Esophagus squamous epithelium (tissue), 4 donors: ENCODE measurements at regions not wholly inside any gene's neighbourhood (a gene's known extent, or its start where the extent isn't known, plus 50 kb on each side); places are given as distances from the start of the nearest gene placed in this dataset.

ENCODE experiments used
- POLR2A ChIP-seq, 4 donors: fragments of 450-650 bp; IDR thresholded peaks; one replicate each; pipeline ENCODE4 v1.6.1; 2017; ENCODE audit warnings: antibody characterized with exemption in 4 of 4, mild to moderate bottlenecking in 4 of 4, moderate library complexity in 3 of 4
- TF ChIP-seq, protein P1 (sequence below), 6 experiments: fragments of 450-650 bp in 4 of 6; fragments of 200-600 bp in 2 of 6; sonication (generic) in 2 of 6; IDR thresholded peaks; one replicate each; pipeline ENCODE4 v1.5.1; 2016 to 2019; ENCODE audit warnings: antibody characterized with exemption in 6 of 6, mild to moderate bottlenecking in 4 of 6, moderate library complexity in 4 of 6

DNA sequence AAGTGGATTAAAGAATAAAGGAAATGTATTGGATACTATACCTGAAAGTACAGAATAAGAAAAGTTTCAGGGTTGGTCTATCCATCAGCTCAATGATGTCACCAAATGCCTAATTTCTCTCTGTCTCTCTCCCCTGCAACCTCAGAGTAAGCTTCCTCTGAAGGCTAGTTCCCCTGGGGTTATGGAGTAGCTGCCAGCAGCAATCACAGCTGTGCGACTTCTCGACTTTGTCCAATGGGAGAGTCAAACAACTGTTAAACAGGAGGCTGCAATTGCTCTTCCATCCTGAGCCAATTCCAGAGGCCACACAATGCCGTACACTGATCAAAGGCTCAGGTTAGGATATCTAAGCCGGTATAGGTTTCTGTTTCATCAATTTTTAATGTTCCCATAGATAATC lies 95.3 kb upstream of the FANCL start:
- TF ChIP-seq, protein P1, sequence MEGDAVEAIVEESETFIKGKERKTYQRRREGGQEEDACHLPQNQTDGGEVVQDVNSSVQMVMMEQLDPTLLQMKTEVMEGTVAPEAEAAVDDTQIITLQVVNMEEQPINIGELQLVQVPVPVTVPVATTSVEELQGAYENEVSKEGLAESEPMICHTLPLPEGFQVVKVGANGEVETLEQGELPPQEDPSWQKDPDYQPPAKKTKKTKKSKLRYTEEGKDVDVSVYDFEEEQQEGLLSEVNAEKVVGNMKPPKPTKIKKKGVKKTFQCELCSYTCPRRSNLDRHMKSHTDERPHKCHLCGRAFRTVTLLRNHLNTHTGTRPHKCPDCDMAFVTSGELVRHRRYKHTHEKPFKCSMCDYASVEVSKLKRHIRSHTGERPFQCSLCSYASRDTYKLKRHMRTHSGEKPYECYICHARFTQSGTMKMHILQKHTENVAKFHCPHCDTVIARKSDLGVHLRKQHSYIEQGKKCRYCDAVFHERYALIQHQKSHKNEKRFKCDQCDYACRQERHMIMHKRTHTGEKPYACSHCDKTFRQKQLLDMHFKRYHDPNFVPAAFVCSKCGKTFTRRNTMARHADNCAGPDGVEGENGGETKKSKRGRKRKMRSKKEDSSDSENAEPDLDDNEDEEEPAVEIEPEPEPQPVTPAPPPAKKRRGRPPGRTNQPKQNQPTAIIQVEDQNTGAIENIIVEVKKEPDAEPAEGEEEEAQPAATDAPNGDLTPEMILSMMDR (IDR thresholded peaks at IDR 0.05): no peak
- no peak for TF ChIP-seq POLR2A (IDR thresholded peaks at IDR 0.05)
